Gastroesophageal sphincter (tissue), 3 donors: ENCODE measurements at regions not wholly inside any gene's neighbourhood (a gene's known extent, or its start where the extent isn't known, plus 50 kb on each side); places are given as distances from the start of the nearest gene placed in this dataset.

Source experiments
- EP300 ChIP-seq: sonication (generic); formaldehyde crosslinking; IDR thresholded peaks from one replicate; pipeline ENCODE4 v1.6.1; 2017; ENCODE audit warnings: antibody characterized with exemption, mild to moderate bottlenecking
- POLR2A ChIP-seq, 2 donors: fragments of 450-650 bp; IDR thresholded peaks; one replicate each; pipeline ENCODE4 v1.6.1; 2017; ENCODE audit warnings: antibody characterized with exemption in 2 of 2, mild to moderate bottlenecking in 2 of 2, moderate library complexity in 1 of 2
- POLR2AphosphoS5 ChIP-seq: sonication (generic); formaldehyde crosslinking; IDR thresholded peaks from one replicate; pipeline ENCODE4 v1.6.1; 2017; ENCODE audit warnings: antibody characterized with exemption
- TF ChIP-seq, protein P1 (sequence below), 4 experiments: fragments of 200-600 bp in 2 of 4; fragments of 450-650 bp in 2 of 4; sonication (generic) in 1 of 4; IDR thresholded peaks; one replicate each; pipeline ENCODE4 v1.5.1; 2017 to 2019; ENCODE audit warnings: antibody characterized with exemption in 4 of 4, mild to moderate bottlenecking in 2 of 4, moderate library complexity in 2 of 4

DNA sequence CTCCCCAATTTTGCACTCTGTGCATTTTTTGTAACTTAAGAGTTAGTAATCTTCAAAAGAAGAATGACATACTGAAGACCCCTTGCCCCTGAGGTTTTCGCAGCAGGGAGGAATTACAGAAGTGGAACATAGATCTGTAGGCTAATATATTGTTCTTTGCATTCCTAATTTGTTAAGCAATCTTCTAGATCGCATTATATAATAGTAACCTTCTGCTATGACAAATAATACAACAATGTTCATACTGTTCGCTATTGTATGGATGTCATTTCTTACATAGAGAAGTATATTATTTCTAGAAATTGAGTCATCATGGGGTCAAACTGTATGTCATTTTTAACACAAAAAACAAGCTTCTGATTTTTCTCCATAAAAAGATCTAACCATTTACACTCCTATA lies 95.8 kb upstream of the TGFBR2 start:
- TF ChIP-seq, protein P1, sequence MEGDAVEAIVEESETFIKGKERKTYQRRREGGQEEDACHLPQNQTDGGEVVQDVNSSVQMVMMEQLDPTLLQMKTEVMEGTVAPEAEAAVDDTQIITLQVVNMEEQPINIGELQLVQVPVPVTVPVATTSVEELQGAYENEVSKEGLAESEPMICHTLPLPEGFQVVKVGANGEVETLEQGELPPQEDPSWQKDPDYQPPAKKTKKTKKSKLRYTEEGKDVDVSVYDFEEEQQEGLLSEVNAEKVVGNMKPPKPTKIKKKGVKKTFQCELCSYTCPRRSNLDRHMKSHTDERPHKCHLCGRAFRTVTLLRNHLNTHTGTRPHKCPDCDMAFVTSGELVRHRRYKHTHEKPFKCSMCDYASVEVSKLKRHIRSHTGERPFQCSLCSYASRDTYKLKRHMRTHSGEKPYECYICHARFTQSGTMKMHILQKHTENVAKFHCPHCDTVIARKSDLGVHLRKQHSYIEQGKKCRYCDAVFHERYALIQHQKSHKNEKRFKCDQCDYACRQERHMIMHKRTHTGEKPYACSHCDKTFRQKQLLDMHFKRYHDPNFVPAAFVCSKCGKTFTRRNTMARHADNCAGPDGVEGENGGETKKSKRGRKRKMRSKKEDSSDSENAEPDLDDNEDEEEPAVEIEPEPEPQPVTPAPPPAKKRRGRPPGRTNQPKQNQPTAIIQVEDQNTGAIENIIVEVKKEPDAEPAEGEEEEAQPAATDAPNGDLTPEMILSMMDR (IDR thresholded peaks at IDR 0.05), result no peak
- TF ChIP-seq POLR2AphosphoS5 (no peak), EP300 (no peak), POLR2A (IDR thresholded peaks at IDR 0.05) (no peak)
